SJCRH30 (cell line): ENCODE measurements at regions not wholly inside any gene's neighbourhood (a gene's known extent, or its start where the extent isn't known, plus 50 kb on each side); places are given as distances from the start of the nearest gene placed in this dataset.

Experiments used
- DNase-seq, 2 experiments: peaks; one replicate each; pipeline ENCODE4 v3.0.0-alpha.2; 2015 to 2020
- H3K27ac ChIP-seq: fragments of 250-450 bp; sonication (Bioruptor Pico); 2 replicates; pipeline ENCODE4 v1.5.1; 2020; ENCODE audit warnings: mild to moderate bottlenecking, moderate library complexity
- H3K27me3 ChIP-seq: fragments of 250-450 bp; sonication (Bioruptor Pico); 2 replicates; pipeline ENCODE4 v1.5.1; 2020; ENCODE audit warnings: mild to moderate bottlenecking, moderate library complexity
- H3K36me3 ChIP-seq: fragments of 250-450 bp; sonication (Bioruptor Pico); 2 replicates; pipeline ENCODE4 v1.5.1; 2020; ENCODE audit warnings: mild to moderate bottlenecking, moderate library complexity
- H3K4me1 ChIP-seq: fragments of 250-450 bp; sonication (Bioruptor Pico); 2 replicates; pipeline ENCODE4 v1.5.1; 2020; ENCODE audit warnings: mild to moderate bottlenecking, moderate library complexity
- H3K4me3 ChIP-seq: fragments of 250-450 bp; sonication (Bioruptor Pico); 2 replicates; pipeline ENCODE4 v1.5.1; 2020; ENCODE audit warnings: mild to moderate bottlenecking, moderate library complexity
- H3K9me3 ChIP-seq: fragments of 250-450 bp; sonication (Bioruptor Pico); replicated peaks from 2 replicates; pipeline ENCODE4 v1.5.1; 2020; ENCODE audit warnings: mild to moderate bottlenecking, moderate library complexity

DNA sequence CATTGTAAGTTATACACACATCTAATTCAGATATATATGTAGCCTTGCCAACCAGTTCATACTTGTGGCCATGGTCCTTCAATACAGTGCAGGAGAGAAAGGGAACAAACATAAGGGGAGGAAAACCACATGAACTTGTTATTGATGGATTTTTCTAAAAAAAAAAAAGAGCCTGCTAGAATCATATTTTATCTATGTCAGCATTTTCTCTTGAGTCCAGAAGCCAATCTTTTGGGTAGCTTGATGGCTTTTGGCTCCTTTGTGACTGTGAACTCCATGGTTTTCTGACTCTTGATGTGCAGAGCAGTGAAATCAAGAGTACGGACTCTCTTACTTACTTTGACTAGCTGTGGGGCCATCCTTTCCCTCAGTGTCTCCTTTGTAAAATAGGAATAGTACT is 197.4 kb upstream of the DPH6 start:
- no peaks in the 10 kb centered on the region for H3K27me3 ChIP-seq
- no peaks in the 10 kb centered on the region for H3K36me3 ChIP-seq
- H3K27ac ChIP-seq = no peak overlapping the region
- H3K4me1 ChIP-seq = no peaks in the 10 kb centered on the region
- H3K9me3 ChIP-seq = no peaks in the 10 kb centered on the region
- no peak overlapping the region for H3K4me3 ChIP-seq
- no peak for DNase-seq

DNA sequence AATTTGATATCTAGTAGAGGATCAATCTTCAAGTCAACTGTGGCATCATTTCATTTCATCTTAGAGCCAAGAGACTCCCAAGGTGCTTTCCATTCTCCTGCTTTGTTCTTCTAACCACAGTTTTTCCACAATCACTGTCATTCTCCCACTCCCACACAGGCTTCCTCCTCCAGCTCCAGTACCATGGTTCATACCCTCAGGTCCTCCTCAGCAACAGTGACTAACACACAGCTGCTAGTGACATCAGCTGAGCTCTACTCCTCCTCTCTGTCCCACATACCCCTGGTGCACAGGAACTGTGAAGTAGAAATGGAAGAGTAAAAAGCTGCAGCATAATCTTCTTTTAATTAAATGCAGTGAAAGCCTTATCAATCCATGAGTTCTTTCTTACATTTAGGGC is 200.2 kb upstream of the DPH6 start:
- Histone ChIP-seq H3K36me3 (no peaks in the 10 kb centered on the region), H3K27me3 (peaks cover 3% of the 10 kb centered on the region; the same call in 1 of the 2 replicates), H3K4me1 (no peaks in the 10 kb centered on the region), H3K27ac (no peak overlapping the region), H3K4me3 (no peak overlapping the region), H3K9me3 (no peaks in the 10 kb centered on the region)
- DNase-seq = peak in 1 of 2 experiments; percentile 13

DNA sequence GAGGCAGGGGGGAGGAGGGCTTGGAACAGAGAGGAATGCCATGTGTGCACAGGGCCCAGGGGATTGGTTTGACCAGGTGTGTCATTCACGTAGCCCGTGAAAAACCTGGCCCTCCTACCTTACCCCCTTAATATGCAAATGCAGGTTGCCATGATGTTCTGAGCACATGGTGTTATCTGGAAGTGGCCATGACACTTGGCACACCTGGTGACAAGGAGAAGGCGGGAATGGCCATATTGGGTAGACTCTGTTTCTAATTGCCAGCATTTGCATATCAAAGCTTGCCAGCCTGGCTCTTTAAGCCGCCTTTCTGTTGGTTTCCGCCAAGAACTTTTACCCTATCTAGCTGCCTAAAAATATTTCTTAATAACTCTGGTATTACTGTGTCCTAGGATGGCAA is 202.1 kb upstream of the DPH6 start:
- Histone ChIP-seq H3K9me3 (no peaks in the 10 kb centered on the region), H3K4me1 (no peaks in the 10 kb centered on the region; the same call in 1 of the 2 replicates), H3K27ac (no peak overlapping the region), H3K4me3 (no peak overlapping the region), H3K36me3 (no peaks in the 10 kb centered on the region), H3K27me3 (peaks cover 3% of the 10 kb centered on the region; the same call in 1 of the 2 replicates)
- DNase-seq = no peak

DNA sequence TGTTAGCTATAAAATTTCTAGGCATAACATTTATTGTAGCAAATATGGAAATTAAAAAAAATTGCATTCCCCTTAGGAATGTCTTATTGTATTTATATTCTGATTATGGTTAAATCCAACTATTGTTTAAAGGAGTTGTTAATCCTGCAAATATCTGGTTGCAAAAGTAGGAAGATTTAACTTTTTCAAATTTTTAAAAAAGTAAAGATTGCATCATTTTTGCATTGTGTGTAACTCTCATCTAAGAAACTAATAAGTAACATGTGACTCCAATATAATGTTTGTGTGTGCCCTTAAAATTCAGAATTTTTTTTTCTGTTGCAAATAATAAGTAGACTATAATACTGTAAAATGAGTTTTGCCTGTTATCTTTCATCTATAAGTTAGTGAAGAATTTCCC is 204.1 kb upstream of the DPH6 start:
- H3K36me3 ChIP-seq = no peaks in the 10 kb centered on the region
- H3K4me3 ChIP-seq = no peak overlapping the region
- DNase-seq = no peak
- H3K9me3 ChIP-seq = no peaks in the 10 kb centered on the region
- peaks cover 3% of the 10 kb centered on the region; the same call in 1 of the 2 replicates for H3K27me3 ChIP-seq
- H3K4me1 ChIP-seq = no peaks in the 10 kb centered on the region; the same call in 1 of the 2 replicates
- H3K27ac ChIP-seq = no peak overlapping the region

DNA sequence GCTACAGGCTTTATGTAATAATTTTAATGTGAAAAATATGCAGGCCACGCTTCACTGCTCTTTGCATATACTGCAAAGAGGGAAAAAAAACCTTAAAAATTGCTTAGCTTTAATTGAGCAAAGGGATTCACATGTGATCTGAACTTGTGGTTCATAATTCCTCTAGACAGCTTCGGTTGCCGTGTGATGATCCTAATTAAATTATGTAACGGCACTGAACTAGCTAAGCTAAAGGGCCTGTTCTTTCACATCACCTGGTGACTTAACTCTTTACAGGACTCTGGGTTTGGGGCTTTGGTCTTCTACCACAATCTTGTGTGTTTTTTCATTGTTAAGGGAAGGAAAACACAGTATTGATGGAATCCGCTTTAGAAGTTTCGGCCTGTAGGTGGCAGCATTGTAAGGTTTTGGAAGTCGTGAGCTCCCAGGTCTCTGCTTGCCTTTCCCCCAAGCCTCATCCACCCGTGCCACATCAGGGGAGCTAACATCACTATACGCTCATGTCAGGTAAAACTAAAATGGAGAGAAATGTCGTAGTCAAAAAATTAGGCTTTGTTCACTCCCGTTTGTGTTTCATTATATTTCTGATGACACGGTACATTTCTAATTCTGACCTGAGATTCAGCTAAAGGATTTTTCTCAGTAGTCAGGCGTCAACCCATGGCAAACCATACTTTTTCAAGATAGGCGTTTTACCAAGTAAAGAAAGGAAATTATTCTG is 205.6 kb upstream of the DPH6 start:
- Histone ChIP-seq H3K9me3 (no peaks in the 10 kb centered on the region), H3K36me3 (no peaks in the 10 kb centered on the region), H3K4me1 (no peaks in the 10 kb centered on the region; the same call in 1 of the 2 replicates), H3K4me3 (peak overlapping the region; percentile 27; the same call in 1 of the 2 replicates), H3K27me3 (peaks cover 3% of the 10 kb centered on the region; the same call in 1 of the 2 replicates), H3K27ac (no peak overlapping the region)
- peak; percentile 65 to 84 for DNase-seq

DNA sequence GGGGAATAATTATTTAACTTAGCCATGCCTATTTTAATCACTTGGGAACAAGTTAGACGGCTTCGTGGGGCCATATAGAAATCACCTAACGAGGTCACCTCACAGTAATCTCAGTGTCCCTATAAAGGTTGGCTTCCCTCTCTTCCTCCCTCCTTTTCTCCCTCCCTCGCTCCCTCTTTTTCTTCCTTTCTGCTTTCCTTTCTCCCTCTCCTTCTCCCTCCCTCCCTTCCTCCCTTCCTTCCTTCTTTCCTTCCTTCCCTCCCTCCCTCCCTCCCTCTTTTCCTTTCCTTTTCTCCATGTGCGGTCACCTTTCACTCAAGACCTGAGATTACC is 206.1 kb upstream of the DPH6 start:
- Histone ChIP-seq H3K27ac (no peak overlapping the region), H3K36me3 (no peaks in the 10 kb centered on the region), H3K27me3 (peaks cover 3% of the 10 kb centered on the region; the same call in 1 of the 2 replicates), H3K4me3 (no peak overlapping the region), H3K9me3 (no peaks in the 10 kb centered on the region), H3K4me1 (no peaks in the 10 kb centered on the region; the same call in 1 of the 2 replicates)
- no peak for DNase-seq

DNA sequence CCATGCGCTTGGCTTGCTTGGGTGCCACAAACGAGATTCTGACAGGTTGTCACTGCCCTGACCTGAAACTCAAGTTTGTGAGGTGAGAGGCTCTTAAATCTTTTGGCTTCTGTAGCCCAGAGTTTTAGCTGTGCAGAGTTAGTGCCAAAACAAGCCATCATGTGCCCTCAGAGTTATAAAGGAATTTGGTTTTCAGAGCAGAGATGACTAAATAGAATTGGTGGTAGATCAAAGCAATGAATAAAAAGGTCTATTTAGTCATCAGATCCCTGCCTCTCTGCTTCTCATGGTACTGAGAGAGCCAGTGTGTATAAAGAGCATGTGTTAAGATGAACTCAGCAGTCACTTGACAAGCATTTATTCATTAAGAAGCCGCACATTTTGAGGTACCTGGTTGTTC is 207.5 kb upstream of the DPH6 start:
- DNase-seq = no peak
- Histone ChIP-seq H3K9me3 (no peaks in the 10 kb centered on the region), H3K4me1 (no peaks in the 10 kb centered on the region; the same call in 1 of the 2 replicates), H3K27me3 (peaks cover 3% of the 10 kb centered on the region; the same call in 1 of the 2 replicates), H3K27ac (no peak overlapping the region), H3K4me3 (no peak overlapping the region), H3K36me3 (no peaks in the 10 kb centered on the region)

DNA sequence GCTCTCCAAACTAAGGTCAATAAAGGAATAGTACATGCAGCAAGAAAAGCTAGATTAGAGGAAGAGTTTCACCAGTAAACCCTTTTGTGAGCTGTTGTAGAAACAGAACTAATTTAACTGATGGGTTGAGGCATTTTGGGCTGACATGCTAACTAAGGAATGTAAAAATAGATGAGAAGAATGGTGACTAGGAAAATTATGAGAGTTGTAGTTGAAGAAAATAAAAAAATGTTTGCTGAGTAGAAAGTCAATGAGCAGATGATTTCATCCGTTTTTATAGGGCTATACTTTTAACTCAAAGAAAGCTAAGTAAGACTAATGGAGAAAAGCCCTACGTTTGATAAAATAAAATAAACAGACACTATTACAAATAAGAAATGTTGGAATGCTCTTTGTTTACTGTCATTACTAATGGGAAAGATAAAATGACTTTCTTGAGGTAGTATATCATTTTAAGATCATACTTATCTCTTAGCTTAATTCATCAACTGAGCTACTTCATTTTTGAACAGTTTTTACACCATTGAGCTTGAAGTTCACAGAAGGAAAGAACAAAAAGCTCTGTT is 209.4 kb upstream of the DPH6 start:
- Histone ChIP-seq H3K4me3 (no peak overlapping the region), H3K27ac (no peak overlapping the region), H3K27me3 (peaks cover under 1% of the 10 kb centered on the region; the same call in 1 of the 2 replicates), H3K9me3 (no peaks in the 10 kb centered on the region), H3K4me1 (no peaks in the 10 kb centered on the region; the same call in 1 of the 2 replicates), H3K36me3 (no peaks in the 10 kb centered on the region)
- no peak for DNase-seq

DNA sequence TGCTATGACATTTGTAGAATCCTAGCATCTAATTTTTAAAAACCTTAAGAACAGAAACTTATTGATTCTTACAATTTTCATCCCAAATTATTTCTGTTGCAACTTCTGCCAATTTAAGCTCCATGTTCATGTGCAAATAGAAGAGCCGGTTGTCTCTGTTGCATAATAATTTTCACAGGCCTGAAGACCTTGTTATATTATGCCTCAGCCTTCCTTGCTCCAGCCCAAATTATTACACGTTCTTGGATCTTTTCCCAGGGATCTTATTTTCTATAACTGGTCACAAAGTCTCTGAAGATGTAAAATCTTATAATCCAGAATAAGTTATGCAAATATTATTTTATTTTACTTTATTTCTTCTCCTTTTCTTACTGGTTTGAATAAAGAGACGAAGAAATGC is 210.7 kb upstream of the DPH6 start:
- no peak for DNase-seq
- H3K4me1 ChIP-seq = no peaks in the 10 kb centered on the region; the same call in 1 of the 2 replicates
- H3K27ac ChIP-seq = no peak overlapping the region
- H3K4me3 ChIP-seq = no peak overlapping the region
- no peaks in the 10 kb centered on the region for H3K27me3 ChIP-seq
- H3K9me3 ChIP-seq = no peaks in the 10 kb centered on the region
- no peaks in the 10 kb centered on the region for H3K36me3 ChIP-seq

DNA sequence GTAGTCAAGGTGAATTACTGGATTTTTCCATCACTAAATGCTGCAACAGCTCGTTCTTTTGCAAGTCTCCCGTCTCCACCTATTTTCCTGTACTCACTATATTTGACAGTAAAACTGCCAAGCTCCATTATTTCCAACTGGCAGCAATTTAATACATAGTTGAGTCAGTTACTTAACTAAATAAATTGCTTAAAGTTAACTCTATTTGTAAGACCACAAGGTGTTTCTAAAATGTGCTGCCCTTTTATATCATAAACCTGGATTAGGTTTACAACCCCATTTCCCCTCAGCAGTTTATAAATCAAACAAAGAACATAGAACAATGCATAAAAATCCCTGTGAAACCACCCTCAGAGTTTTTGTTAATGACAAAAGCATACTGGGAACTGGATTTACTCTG is 211.4 kb upstream of the DPH6 start:
- Histone ChIP-seq H3K27me3 (no peaks in the 10 kb centered on the region), H3K9me3 (no peaks in the 10 kb centered on the region), H3K4me3 (no peak overlapping the region), H3K36me3 (no peaks in the 10 kb centered on the region), H3K27ac (no peak overlapping the region), H3K4me1 (no peaks in the 10 kb centered on the region)
- no peak for DNase-seq

DNA sequence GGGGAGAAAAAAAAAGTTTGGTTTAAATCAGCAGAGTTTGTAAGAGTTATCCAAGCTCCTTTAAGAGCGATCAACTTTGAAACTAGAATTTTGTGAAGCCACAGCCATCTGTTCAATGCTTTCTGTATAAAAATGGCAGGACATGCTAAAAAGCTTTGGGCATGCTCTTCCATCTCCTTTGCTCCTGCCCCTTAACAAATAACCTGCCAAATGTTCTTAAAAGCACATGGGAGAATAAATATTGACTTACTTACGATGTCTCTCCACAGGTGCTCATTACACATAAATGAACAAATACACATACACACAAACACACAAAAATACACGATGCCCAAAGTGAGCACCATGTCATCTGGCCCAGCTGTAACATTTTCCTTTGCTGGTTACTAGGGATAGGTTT is 211.8 kb upstream of the DPH6 start:
- Histone ChIP-seq H3K36me3 (no peaks in the 10 kb centered on the region), H3K27ac (no peak overlapping the region)

DNA sequence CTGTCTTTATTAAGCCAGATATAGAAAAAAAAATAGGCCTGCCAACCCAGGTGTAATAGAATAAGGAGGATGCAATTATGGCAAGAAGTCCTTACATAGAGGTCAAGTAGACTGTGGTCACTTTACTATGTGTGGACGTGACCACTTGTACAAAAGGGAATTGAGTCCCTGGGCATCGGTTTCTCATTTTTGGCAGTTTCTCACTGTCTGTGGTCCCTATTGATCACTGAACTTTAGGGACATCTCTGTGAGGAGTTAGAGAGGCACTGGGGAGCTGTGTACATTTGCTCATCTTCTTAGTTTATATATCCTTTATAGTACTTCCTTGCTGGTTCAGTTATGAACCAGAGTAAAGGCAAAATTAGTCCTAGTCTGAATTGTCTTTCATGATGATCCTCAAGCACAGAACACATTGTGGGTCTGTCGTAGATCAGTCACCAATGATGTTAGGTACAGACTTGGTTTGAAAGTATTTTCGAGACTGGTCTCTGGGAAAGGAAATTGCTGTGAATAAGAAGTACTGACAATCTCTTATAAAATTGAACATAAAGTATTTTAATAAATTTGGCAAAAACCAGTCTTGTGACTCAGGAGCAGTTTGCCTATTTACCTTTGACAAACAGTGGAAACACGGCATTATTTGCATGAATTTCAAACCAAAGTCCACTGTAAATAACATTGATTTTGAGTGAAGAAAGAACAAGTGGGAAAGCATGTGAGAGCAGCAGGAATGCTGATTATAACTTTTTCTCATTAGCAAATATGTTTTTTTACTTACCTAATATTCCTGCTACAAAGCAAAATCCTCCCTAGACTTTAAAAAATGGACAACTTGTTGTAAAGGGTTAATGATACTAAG is 218.9 kb upstream of the DPH6 start:
- H3K27me3 ChIP-seq = no peaks in the 10 kb centered on the region
- no peaks in the 10 kb centered on the region for H3K9me3 ChIP-seq
- H3K4me3 ChIP-seq = no peak overlapping the region
- no peaks in the 10 kb centered on the region for H3K4me1 ChIP-seq
- H3K36me3 ChIP-seq = no peaks in the 10 kb centered on the region
- DNase-seq = no peak
- H3K27ac ChIP-seq = no peak overlapping the region

More for the DNA sequence above, 211.8 kb upstream of the DPH6 start:
- no peak for DNase-seq
- H3K4me3 ChIP-seq = no peak overlapping the region
- no peaks in the 10 kb centered on the region for H3K9me3 ChIP-seq
- no peaks in the 10 kb centered on the region for H3K4me1 ChIP-seq
- H3K27me3 ChIP-seq = no peaks in the 10 kb centered on the region

DNA sequence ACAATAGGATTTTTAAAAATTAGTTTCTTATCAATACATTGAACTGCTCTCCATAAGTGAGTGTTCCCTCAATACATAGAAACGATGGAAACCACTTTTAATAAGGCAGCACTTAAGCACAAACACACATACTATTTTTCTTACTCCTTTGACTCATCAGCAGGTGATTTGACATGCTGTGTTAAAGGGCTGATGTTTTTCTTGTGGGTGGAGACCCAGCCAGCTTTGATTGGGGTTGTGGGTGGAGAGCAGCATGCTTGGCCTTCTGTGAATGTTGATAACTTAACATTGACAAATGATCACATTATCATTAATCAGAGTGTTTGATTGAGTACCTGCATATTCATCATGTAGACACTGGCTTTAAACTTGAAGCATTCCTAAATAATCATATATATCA is 223.0 kb upstream of the DPH6 start:
- no peak overlapping the region for H3K27ac ChIP-seq
- no peaks in the 10 kb centered on the region for H3K9me3 ChIP-seq
- H3K27me3 ChIP-seq = peaks cover 2% of the 10 kb centered on the region; the same call in 1 of the 2 replicates
- no peaks in the 10 kb centered on the region for H3K4me1 ChIP-seq
- DNase-seq = no peak
- H3K4me3 ChIP-seq = no peak overlapping the region
- H3K36me3 ChIP-seq = no peaks in the 10 kb centered on the region

DNA sequence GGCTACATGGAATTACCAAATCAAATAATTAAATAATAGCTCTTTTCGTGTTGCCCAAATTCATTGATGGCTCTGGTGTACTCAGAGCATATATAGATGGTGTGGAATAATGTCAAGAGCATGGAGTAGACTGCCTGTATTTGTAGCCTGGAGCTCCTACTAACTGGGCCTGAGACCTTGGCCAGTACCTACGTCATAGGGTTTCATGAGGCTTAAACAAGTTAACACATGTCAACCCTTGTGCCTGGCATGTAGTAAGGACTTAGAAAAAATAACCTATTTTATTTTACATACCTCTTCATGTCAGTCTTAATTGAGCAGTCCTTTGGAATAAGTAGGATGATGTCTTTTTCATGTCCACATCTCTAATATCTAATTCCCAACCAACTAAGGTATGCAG is 223.7 kb upstream of the DPH6 start:
- H3K4me1 ChIP-seq = no peaks in the 10 kb centered on the region
- H3K4me3 ChIP-seq = no peak overlapping the region
- peaks cover 2% of the 10 kb centered on the region; the same call in 1 of the 2 replicates for H3K27me3 ChIP-seq
- no peak overlapping the region for H3K27ac ChIP-seq
- H3K36me3 ChIP-seq = no peaks in the 10 kb centered on the region
- H3K9me3 ChIP-seq = no peaks in the 10 kb centered on the region
- DNase-seq = no peak
